AG10803 (cell line): ENCODE measurements at regions not wholly inside any gene's neighbourhood (a gene's known extent, or its start where the extent isn't known, plus 50 kb on each side); places are given as distances from the start of the nearest gene placed in this dataset.
"Not testable (repeated sequence)": the region's sequence is repeated elsewhere in the genome, so short reads cannot be mapped to it uniquely, and the experiment has no call there.

Experiments used
- DNase-seq: peaks from one replicate; pipeline ENCODE4 v3.0.0; 2010; ENCODE audit warnings: low read depth
- H3K4me3 ChIP-seq: 2 replicates; pipeline ENCODE4 v1.5.1; 2011; ENCODE audit warnings: mild to moderate bottlenecking, low read length, control low read depth
- CTCF ChIP-seq: conservative IDR thresholded peaks from 2 replicates; pipeline ENCODE4 v1.5.1; 2011; ENCODE audit warnings: mild to moderate bottlenecking, low read length, control low read depth, inconsistent platforms

GRCh38 chr16:10300905-10301304 lies 85.0 kb upstream of the ATF7IP2 start:
- TF ChIP-seq CTCF = no peak
- H3K4me3 ChIP-seq = no peak overlapping the region
- DNase-seq = no peak

- not testable (repeated sequence) for H3K4me3 ChIP-seq, DNase-seq
Observed at GRCh38 chr16:10301547-10301946, 84.3 kb upstream of the ATF7IP2 start.

GRCh38 chr16:10305912-10306311 lies 79.9 kb upstream of the ATF7IP2 start:
- H3K4me3 ChIP-seq = no peak overlapping the region
- no peak for TF ChIP-seq CTCF
- no peak for DNase-seq

GRCh38 chr16:10308305-10309193 lies 77.3 kb upstream of the ATF7IP2 start:
- no peak for TF ChIP-seq CTCF
- H3K4me3 ChIP-seq = no peak overlapping the region
- no peak for DNase-seq

GRCh38 chr16:10309271-10309932 lies 76.5 kb upstream of the ATF7IP2 start:
- no peak overlapping the region for H3K4me3 ChIP-seq
- no peak for DNase-seq
- TF ChIP-seq CTCF = no peak

GRCh38 chr16:10312008-10312407 lies 73.9 kb upstream of the ATF7IP2 start:
- no peak overlapping the region for H3K4me3 ChIP-seq
- TF ChIP-seq CTCF = no peak
- DNase-seq = no peak

- no peak overlapping the region for H3K4me3 ChIP-seq
- TF ChIP-seq CTCF = no peak
- DNase-seq = no peak
Observed at GRCh38 chr16:10312784-10313724, 72.8 kb upstream of the ATF7IP2 start.
